ENCODE measurements at regions not wholly inside any gene's neighbourhood (a gene's known extent, or its start where the extent isn't known, plus 50 kb on each side); places are given as distances from the start of the nearest gene placed in this dataset.

DNA sequence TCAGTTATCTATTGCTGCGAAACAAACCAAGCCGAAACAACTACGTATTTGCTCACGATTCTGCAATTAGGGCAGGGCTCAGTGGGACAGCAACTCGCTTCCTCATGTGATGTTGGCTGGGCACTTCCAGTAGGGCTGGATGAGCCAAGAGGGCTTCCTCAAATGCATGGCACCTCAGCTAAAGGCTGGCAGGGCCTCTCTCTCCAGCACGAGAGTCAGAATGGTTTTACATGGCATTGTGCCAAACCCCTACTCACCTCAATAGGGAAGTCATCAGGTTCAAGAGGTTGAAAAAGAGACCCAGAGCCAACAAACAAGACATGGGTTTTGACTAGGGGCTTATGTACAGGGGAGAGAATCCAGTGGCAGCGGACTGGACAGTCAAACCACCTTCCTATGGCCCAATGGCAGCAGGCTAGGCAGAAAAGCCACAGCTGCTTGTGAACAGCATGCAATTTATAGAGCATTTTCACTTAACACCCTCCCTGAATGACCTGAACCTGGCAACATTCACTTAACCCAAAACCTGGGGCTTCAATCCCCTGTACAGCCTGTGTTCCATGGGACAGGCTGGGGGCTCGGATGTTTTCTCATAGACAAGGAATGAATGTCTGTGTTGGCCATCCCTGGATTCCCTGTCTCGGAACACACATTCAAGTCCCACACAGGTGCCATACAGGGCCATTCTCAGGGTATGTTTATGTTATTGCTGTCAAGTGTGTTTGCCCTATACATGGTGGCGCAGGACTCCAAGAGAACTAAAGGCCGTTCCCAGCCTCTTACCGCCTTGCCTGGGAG, 154.2 kb upstream of the NAV2 start:
- no peak for DNase-seq

DNA sequence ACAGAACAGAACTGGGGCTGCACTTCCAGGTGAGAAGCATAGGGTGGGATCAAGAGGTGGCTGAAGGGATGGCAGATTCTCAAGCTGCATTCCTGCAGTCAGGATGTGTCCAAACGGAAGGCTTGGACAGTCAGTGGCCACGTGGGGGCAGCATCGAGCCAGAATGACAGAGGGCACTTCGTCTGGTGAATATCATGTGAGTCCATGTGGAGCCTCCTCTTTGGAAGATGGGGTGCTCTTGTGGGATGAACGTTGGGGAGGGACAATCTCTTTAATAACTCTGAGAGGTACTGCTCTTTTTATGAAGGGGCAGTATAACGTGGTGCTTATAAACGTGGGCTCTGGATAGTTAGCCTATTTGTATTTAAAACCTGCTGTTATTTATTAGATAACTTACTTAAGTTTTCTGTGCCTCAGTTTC, 154.9 kb upstream of the NAV2 start:
- peak; percentile 68 for DNase-seq

DNA sequence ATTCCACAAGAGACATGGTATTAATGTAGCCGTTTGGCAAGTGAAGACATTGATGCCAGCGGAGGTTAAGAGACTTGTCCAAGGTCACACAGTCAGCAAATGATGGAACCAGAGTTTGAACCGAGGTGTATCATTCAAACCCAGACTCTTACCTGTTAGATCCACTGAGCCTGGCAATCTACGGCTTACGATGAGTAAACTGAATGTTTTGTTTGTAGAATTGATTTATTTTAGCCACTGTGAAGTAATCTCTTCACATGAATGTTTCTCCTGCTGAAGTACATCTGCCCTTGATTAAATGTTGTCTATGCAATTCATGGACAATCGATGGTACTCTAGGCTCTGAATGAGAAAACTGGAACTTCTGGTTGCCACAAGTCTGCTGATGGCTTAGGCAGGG, 155.5 kb upstream of the NAV2 start:
- DNase-seq, result no peak

DNA sequence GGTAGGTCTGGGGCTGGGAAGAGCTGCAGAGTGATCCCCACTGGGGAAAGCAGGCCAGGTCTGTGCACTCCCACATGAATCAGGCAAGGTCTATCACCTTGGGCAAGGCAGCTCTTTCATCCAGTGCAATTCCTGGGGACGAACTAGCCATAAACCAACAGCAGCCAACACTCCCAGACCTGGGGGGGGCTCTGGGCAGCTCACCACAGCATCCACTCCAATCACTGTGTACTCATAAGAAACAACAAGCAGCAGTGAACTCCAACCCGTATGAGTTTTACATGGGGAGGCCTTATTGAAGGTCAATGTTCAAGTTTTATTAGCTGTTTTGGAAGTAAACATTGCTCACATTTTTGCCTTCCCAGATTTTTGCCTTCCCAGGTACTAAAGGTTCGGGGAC, 157.4 kb upstream of the NAV2 start:
- DNase-seq, result no peak

DNA sequence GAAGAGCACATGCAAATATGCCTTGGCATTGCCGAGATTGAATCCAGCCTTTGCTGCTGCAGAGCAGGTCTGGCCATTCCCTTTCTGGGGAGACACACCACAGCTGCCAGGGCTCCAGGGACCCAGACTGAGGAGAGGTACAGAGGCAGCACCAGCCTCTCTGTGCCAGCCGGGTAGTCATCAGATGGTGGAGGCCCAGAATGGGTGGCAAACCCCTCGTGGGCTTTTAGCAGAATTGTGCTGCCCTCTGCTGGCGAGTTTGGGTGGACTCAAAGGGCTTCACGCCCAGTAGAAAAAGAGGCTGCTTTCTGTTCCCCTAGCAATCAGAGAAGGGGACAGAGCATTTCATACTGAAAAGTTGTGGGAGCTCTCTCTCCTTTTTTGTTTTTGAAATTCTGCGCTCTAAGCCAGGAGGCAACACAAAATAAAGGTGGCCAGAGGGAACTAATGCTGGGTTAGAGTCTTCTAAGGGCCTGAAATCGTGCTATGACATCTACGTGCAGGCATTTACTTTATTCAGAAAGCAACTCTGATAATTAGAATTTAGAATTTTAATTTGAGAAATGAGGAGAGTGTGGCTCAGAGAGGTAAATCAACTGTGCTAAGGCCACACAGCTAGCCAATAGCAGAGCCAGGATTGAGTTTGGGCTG, 158.8 kb upstream of the NAV2 start:
- peak; percentile 69 for DNase-seq

DNA sequence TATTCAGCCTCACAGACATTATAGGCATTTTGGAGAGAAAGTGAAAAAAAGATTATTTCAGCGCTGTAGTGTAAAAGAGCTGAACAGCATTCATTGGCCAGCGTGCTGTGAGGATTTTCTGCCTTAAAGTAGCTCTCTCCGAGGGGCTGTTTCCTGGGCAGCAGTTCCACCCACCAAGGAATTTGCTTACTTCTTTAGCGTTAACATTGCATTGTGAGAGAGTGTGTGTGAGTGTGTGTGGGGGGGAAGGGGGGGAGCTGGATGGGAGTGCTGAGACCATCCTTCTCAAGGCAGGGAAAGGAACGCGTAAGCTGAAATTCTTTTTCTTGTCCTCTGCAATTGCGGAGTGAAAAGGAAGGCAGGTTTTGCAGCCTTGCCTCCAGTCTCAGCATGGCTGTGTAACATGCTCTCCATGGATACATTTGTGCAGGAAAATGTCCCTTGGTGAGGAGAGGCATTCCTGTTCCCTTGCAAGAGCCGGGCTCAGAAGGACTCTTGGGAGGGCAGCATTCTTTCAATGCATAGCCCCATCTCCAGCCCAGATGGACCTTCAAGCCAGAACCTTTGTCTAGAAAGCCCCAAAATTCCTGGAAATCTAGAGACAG, 159.9 kb upstream of the NAV2 start:
- DNase-seq, result no peak

DNA sequence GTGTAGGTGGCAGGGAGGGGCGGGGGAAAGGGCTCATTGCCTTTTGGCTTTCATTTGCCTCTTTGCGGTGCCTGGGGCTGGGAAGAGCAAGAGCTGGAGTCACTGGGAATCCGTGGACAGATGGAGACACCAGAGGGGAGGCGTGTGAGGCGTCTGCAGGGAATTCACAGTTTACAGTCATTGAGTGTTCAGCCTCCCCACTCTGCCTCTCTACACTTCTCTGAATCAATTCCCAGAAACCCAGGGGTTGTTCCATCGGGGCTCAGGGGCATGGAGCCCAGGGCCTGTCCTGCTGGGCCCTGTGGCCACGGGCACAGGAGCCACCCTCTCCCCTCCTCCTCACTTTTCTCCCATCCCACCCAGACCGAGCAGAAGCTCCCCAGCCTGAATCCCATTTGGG, 160.5 kb upstream of the NAV2 start:
- no peak for DNase-seq

- no peak for DNase-seq
Observed at GRCh38 chr11:19551457-19551856, 161.2 kb upstream of the NAV2 start.

- DNase-seq, result no peak
Observed at GRCh38 chr11:19547044-19547443, 165.6 kb upstream of the NAV2 start.

DNA sequence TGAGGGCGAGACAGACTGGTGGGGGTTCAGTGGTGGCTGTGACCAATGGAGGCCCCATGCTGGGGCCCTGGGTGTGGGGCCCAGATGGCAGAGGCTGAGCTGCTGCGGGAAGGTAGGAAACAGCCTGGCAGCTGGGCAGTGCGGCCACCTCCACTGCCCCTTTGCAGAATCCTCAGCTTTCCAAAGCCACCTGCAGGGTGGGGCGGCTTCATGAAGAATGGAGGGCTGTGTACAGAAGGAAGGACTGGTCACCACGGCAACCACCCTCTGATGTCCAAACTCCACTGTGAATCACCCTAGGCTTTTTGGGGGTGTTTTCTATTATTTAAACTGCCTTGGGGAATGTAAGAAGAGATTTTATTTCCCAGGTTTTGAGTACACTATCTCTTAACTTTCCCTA, 166.3 kb upstream of the NAV2 start:
- no peak for DNase-seq

DNA sequence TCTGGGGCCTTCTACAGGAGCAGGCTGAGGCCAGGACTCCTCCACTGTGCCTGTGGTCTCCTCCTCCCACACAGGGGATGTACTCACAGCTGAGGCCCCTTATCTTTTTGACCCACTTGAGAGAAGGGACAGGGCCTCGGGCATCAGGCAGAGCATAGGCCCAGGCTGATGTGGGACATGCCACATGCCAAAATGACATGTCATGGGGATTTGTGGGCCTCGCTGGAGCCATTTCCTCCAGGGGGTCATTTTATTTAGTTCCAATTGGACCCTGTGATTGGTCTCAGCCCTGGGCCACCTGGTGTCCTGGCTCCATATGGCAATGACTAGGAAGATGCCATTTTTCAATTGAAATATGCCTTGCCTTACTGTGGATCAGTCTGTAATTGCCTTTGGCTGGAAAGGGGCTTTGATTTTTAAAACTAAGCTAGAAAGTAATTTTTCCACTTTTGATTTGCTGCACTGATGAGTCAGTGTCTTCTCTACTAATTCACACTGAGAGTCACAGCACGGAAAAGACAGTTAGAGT, 171.1 kb upstream of the NAV2 start:
- DNase-seq, result no peak

GRCh38 chr11:19539861-19540260, 172.8 kb upstream of the NAV2 start:
- DNase-seq, result no peak

DNA sequence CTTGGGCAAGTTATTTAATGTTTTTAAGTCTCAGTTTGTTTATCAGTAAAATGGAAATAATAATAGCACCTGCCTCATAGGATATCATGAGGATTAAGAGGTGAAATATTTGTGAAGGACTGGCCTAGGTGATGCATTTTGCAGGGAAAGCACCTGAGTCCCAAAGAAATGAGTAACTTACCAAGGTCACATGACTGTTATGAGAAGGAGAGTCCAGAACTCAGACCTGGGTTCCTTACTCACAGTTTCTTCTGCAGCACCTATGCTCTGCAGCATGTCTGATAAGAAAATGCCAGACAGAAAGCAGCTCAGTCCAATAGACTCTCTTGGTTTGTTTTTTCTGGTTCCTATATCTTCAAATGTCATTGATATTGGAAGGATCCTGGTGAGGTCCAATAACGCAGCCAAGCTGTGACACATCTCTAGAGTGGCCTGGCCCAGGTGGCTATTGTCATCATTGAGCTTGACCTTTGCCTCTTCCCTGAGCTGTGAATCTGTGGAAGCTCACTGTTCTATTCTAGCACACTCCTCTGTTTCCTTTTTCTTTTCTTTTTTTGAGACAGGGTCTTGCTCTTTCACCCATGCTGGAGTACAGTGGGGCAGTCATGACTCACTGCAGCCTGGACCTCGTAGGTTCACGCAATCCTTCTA, 174.7 kb upstream of the NAV2 start:
- DNase-seq, result no peak

DNA sequence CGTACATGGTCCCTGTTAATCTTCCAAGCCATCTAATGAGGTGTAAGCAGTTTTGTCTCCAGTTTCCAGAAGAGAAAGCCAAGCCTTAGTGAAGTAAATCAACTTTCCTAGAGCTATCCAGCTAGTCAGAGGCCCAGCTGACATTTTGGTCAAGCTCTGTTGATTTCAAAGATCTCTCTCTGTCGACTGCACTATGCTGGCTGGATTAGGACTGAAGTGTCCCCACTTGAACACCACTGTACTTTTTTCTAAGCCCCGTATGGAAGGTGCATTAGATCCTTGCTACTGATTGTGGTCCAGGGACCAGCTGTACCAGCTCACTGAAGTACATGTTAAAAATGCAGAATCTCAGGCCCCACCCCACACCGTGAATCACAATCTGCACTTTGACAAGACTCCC, 176.5 kb upstream of the NAV2 start:
- DNase-seq, result no peak

DNA sequence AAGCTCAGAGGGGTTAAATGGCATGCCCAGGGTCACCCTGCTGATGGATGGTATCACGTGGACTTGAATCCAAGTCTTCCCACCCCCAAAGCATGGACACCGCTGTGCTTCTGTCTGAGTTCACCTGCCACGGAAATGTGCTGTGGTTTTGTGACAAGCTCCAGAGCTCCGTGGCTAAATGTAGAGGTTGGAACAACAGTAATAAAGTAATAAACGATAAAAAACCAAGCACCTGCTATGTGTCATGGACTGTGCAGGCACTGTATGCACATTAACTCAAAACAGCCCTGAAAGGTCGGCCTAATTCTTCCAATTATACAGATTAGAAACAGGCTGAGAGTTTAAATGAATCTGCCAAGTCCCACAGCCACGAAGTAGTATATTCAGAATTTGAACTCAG, 182.1 kb upstream of the NAV2 start:
- DNase-seq, result no peak

DNA sequence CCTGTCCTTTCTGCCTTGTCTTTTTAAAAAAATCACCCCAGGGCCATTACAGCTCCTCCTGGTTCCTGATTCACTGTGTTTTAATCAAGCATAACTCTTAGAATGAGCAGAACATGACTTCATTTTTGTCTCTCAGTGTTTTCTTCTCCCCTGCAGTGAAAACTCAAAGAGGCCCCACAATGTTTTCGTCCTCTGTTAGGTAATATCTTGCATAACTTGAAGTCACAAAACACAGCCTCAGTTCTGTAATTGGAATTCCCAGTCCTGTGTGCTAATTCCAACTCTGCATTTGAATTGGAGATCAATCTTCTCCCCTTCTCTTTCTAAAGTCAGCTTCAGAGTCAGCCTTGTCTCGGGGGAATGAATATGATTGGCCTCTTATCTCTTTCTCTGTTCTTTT, 186.5 kb upstream of the NAV2 start:
- DNase-seq, result no peak

- no peak for DNase-seq
Observed at GRCh38 chr11:19525714-19526113, 186.9 kb upstream of the NAV2 start.

- DNase-seq, result no peak
Observed at GRCh38 chr11:19525276-19525675, 187.4 kb upstream of the NAV2 start.

DNA sequence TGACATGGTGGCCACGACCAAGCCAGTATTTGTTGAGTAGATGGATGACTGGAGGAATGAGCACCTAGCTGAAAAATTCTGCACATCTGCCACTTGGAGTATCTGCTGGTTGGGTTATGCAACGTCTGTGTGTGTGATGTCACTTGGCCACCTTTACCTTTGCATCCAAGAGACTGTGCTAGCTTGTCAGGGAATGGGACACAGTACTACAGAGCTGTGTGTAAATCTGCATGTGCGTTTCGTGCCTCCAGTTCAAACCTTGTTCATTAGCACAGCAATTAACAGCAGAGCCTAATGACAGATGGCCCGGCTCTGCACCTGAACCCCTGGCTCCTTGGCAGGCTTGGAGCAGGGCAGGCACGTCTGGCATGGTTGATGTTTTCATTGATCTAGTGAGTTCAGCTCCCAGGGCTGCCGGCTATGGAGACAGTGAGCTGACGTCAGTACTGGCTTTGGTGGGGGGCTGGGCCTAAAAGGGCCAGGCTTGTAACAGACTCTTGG, 188.4 kb upstream of the NAV2 start:
- no peak for DNase-seq

DNA sequence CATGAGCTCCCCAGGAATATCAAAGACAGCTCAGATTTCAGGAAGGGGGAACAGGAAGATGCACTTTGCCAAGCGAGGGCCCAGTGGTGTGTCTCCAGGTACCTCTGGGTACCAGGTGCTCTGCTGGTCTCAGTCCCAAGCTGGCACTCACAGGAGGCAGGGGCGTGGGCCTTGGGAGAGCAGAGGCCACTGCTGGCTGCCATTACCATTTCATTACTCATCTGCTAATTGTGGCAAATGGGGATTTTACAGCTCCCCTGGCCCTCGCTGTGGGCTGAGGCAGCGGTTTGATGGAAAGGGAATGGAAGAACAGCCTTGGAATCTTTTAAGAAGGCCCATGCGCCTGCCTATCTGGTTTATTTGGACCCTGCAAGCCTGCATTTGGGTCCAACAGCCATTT, 192.0 kb upstream of the NAV2 start:
- no peak for DNase-seq

- no peak for DNase-seq
Observed at GRCh38 chr11:19519912-19520641, 192.6 kb upstream of the NAV2 start.

- DNase-seq, result no peak
Observed at GRCh38 chr11:19519353-19519752, 193.3 kb upstream of the NAV2 start.

DNA sequence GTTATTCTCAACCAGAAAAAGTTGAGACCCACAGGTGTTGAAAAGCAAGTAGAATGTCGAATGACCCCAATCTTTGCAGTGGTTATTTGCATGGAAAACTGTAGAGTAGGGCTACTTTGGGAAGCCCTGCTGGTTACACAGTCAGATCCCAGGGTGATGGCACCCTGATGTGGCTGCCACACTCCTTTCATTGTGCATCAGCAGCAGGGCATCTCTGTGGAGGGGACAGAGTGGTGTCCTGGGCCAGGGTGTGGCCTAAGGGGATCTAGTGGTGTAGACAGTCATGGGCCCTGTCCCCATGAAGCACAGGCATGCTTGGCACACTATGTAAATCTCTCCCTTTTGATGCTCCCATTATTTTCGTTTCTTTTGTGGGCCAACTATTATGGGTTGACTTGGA, 199.4 kb upstream of the NAV2 start:
- no peak for DNase-seq

All from stimulated activated CD4-positive, alpha-beta T cell treated with anti-CD3 and anti-CD28 coated beads, Interleukin-12 subunit alpha, Interleukin-12 subunit beta, amount 100 ng/mL, for 4 hours (primary cell).